ENCODE measurements at regions not wholly inside any gene's neighbourhood (a gene's known extent, or its start where the extent isn't known, plus 50 kb on each side); places are given as distances from the start of the nearest gene placed in this dataset.

DNA sequence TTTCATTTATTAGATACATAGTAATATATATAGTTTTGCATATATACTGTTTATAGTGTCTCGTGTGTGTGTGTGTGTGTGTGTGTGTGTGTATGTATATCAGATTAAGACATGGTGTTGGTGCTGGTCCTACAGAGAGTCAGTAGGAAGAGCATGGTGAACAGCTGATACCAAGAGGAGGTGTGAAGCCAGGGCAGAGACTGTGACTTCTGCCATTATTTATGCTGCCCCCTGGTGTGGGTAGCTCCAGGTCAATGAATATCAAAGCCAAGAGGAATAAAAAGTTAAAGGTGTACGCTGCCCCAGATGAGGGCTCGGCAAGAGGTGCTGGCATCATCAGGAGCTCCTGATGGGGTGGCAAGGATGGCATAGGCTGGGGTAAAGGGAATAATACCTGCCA lies 299.5 kb upstream of the RASGRP1 start:
- no peak for DNase-seq

DNA sequence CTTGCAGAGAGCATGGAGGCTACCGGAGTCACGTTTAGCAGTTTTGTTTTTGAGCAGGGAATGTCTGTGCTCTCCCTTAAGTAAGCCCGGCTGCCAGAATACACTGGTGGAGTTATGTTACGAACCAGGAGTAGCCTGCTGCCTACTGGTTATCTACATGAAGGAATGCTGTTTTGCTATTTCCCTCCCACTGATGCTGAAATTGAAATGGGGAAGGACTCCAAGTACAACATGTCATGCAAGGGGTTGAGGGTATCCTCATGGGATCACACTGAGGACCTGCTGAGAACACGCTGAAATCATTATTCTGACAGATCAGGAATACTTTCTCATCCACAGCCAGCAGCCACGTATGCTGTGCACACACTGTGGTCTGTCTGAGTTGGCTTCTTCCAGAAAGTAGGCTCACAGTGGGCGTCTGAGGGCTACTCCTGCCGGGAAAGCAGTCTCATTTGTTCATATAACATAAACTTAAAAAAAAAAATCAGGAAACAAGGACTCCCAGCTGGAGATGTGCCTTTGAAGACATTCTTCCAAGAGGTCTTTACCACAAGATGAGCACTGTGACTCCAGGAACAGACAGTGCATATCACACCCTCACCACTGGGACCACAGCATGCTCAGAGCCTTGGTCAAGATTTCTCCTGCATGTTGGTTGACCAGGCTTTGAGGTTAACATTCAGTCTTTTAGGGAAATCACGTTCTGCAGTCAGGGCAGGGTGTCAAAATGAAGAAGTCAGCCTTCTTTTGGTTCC lies 300.4 kb upstream of the RASGRP1 start:
- no peak for DNase-seq

DNA sequence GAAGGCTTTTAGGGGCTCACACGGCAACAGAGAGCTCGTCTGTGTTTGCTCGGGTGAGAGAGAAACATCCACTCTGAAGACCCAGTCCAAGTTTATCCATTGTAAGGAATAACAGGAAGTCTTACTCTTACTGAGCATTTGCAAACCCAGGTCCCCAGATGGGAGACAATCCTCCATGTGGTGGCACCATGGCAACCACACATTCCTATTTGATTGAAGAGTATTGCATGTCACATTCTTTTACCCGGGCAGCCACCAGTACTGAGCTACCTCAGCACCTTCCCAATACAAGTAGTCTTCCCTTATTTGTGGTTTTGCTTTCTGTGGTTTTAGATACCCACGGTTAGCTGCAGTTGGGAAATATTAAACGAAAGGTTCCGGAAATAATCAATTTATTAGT lies 302.9 kb upstream of the RASGRP1 start:
- no peak for DNase-seq

DNA sequence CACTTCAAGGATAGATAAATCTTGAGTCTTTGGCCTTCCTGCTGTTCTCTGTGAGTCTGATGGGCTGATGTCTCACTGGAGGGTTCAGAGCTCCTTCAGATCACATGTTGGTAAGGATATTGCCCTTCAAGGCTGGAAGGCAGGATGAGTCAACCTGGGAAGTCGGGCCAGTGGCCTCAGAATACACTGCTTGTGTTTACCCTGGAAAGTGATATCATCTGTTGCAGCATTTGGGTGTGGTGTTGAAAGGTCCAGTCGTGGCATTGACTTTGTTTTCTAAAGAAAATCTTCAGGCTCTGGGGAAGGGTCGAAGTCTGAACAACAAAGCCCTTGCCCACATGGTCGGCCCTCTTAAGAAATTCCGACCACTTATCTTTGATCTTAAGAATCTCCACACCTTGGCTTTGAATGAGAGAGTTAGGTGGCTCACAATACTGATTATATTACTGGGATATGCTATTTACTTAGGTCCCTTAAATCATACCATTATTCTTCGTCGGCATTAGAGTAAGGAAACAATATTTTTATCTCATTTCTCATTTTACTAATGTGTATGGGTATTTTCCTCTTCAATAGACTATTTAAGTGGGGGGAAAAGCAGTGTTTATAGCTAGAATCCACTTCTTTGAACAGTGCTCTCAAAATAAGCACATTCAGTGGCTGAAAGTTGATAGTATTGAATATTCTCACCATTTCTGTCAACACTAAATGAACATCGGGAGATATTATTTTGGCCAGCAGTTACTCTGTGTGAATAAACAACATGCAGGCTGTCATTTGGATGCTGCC lies 303.9 kb upstream of the RASGRP1 start:
- DNase-seq = no peak

DNA sequence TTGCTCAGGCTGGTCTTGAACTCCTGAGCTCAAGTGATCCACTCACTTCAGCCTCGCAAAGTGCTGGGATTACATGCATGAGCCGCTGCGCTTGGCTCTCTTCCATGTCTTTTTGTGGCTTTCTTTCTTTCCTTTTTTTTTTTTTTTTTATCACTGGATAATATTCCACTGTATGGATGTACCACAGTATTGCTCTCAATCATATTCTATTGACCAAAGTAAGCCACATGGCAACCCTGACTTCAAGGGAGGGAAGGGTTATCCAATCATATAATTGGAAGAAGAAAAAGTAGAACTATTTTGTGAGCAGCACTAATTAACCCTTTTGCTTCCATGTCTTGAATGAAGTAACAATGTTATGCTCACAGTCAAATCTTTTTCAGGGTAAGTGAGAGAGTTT lies 307.0 kb upstream of the RASGRP1 start:
- DNase-seq = no peak

DNA sequence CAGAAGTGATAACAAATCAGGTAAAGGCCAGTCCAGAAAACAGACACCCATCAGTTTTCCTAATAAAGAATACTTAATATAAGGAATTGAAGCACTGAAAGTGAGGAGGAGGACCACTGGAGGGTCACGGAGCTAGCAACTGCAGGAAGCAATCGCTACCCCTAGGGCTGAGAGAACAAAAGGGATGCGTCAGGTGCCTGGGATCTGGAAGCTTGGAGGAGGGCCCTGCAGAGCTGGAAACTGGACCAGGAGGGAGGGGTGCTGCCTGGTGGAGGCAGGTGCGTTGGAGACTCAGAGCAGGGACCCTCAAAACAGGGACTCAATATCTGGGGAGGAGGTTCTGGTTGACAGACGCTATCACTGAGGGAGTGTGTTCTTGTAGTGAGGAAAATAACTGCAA lies 308.1 kb upstream of the RASGRP1 start:
- DNase-seq = no peak

DNA sequence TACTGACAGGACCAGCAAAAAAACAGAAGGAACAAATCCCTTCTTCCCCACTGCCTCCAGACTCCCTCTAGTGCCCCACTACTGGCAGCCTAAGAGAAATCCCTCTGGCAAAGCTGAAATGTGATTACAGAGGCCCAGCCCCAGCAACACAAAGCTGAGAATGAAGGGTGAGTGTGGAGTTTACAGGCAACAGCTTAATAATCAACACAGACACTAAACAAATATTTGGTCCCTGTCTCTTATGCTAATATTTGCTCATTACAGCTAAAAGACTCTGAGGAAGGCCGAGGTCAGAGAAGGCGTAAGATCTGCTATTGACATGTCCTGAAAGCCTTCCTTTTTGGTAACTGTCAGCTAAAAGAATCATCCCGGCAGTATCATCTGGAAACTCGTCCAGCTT lies 308.5 kb upstream of the RASGRP1 start:
- DNase-seq = no peak

DNA sequence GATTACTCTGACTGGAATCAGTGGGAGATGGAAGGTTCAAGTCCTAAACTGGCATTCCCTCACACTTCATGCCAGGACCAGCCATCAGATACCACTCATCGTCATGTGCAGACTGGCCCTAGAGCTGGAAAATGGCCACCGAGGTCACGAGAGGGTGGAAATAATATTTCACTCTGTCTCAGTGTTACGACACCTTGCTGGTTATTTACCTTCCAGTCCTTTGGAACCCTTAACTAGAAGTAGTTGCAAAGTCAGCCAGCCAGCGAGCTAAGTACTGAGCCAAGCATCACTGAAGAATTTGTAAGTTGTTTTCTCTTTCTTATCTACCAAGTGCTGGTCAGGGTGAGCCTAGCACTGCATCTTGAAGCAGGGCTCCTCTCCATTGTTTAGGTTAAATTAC lies 309.9 kb upstream of the RASGRP1 start:
- no peak for DNase-seq

DNA sequence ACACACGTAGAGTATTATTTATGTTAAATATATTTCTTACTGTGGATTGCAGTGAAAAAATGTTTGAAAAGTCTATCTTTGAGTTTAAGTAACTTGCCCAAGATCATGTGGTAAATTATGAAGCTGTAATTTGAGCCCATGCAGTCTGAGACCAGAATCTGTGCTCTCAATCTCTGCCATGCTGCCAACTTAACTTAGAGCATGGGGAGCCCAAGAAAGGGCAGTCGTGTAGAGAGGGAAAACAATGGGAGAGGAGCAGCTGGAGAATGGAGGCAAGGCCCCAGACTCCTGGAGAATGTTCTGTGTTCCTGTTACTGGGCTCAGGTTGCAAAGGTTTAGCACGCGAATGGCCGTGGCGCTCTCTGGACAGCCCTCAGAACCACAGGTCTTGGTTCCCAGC lies 311.6 kb upstream of the RASGRP1 start:
- DNase-seq = no peak

DNA sequence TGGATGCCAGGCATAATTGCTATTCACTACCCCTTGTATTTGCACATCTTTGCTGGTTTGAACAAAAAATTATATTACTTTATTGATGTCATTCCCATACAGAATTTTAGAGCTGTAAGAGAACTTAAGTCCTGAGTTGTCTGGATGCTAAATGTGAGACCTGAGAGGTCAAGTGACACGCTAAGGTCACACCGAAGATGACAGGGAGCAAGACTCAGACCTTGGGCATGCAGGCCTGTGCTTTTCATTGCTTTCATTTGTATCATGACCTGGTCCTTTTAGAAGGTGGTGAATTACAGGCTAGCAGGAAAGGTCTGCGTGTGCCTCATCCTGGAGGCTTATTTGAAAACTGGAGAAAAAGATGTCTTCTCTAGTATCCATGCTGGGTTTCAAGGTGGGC lies 312.0 kb upstream of the RASGRP1 start:
- DNase-seq = no peak

DNA sequence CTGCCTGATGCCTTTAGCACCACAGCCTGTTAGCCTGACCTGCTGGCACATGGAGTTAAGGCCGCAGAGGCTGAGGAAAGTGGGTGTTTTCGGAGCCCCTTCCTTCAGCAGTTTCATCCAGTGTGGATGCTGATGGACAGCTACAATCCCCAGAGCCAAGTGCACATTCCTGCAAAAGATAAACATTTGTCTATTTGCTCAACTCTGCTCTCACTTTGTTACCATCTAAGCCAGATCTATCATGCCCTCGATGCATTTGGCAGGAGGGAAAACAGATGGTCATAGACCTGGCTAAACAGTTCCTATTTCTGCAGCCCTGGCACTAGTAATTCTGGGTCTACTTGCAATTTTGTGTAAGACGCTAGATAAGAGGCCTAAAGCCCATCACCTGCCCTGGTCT lies 312.9 kb upstream of the RASGRP1 start:
- peak; percentile 41 for DNase-seq

DNA sequence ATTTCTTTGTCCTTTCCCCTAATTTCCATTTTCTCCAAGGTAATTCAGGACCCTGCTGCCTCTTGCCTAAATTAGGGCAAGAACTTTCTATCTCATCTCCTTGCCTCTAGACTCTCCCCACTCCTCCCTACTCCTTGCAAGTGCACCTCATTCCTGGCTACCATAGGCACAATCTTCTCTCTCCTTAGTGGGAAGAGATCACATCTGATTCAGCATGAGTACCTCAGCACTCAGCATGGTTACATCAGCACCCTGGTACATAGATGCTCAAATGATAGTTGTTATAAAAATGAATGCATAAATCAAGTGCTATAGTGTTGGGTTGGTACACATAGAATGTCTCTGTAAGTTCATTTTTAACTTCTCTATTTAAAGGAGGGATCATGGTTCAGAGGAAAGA lies 313.4 kb upstream of the RASGRP1 start:
- DNase-seq = no peak

DNA sequence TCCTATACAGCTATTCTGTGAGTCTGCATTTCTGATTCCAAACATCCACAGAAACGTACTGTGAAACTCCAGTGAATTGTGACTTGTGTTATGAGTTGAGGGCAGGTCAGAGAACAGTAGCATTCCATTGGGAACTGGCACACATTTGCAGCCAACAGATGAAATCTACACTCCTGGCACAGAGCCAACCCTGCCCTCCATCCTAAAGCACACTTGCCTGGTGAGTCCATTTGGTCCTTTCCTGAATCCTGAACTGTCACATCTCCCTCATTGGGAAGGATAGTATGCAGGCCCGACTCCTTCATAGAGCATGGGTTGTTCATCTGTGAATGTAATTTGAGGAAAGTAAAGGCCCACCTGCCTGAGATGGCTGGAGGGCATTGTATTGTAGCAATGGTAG lies 314.3 kb upstream of the RASGRP1 start:
- DNase-seq = no peak

DNA sequence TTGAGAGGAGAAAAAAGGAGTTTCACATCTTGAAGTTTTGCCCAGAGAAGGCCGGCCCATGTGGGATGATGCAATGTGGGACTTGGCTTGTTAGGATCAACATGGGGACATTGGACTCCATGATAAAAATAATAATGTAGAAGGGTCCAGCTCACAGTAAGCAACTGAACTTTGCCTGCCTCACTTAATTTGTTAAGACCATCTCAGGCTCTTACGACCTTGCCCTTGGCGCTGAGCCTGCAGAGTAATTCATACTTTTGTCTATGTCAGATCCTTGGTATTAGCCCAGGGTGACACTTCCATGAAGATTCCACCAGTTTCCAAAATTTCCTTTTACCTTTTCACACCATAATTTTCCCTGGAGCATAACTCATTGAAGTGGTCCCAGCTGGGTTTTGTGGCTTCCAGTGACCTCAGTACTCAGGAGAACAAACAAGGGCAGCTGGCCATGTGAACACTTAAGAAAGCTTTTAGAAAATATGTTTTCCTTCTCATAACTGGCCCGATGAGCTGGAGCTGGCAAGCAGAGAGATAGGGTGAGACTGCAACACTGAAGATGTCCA lies 315.4 kb upstream of the RASGRP1 start:
- no peak for DNase-seq

DNA sequence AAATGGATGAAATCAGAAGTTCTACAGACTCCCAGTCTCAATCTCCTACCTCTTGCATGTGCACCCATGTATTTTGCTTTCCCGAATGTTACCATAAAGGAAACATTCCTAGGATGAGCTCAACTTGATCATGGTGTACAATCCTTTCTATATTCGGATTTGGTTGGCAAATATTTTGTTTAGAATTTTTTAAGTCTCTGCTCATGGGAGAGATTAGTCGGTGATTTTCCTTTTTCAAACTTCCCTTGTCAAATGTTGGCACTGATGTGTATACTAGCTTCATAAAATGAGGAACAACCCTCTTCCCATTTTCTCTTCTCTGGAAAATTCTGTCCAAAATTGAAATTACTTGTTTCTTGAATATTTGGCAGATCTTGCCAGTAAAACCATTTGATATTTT lies 317.6 kb upstream of the RASGRP1 start:
- DNase-seq = no peak

DNA sequence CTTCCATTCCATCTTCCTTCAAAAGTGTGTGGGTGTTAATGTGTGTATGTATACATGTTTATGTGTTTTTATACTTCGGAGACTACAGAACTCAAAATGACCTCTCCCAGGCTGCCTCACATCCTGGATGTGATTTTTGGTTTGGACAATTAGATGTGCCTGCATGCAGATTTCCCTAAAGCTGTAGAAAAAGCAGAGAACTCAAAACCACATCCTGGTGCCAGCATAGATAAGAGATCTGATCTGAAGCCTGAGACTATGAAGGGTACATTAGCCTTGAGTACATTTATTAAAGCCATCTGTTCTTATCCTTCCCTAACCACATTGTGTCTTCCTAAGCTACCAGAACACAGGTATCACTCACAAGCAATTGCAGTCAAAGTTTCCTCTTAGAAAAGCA lies 319.4 kb upstream of the RASGRP1 start:
- no peak for DNase-seq

DNA sequence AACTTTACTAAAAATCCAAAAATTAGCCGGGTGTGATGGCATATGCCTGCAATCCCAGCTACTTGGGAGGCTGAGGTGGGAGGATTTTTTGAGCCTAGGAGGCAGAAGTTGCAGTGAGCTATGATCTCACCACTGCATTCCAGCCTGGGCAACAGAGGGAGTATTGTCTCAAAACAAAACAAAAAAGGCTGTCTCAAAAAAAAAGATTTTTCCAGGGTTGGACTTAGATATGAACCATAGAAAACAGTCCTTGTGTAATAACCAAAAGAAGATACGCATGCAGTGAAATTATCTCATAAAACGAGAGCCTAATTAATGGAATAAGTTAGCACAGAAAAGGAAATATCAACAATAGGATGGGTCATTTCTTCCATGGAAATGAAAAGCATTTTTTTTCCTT lies 320.4 kb upstream of the RASGRP1 start:
- no peak for DNase-seq

DNA sequence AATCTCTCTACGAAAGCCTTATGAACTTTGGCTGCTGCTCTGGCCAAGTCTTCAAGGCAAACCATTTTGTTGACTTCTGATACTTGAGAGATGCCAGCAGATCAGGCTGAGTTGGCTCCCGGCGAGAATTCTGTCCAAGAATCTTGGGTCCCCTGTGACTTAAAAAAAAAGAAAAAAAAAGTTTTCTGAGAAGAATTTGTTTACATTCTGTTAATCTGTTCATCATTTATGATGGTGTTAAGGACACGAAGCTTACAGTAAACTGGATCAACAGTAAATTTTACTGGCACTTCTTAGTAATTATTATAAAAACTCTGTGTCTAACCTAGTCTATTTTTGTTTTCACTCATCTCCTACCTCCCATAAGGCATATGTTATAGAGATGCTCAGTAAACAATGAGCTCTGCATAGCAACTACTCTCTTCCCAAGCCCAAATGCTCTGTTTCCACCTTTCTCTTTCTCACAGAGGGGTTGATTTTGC lies 320.9 kb upstream of the RASGRP1 start:
- no peak for DNase-seq

DNA sequence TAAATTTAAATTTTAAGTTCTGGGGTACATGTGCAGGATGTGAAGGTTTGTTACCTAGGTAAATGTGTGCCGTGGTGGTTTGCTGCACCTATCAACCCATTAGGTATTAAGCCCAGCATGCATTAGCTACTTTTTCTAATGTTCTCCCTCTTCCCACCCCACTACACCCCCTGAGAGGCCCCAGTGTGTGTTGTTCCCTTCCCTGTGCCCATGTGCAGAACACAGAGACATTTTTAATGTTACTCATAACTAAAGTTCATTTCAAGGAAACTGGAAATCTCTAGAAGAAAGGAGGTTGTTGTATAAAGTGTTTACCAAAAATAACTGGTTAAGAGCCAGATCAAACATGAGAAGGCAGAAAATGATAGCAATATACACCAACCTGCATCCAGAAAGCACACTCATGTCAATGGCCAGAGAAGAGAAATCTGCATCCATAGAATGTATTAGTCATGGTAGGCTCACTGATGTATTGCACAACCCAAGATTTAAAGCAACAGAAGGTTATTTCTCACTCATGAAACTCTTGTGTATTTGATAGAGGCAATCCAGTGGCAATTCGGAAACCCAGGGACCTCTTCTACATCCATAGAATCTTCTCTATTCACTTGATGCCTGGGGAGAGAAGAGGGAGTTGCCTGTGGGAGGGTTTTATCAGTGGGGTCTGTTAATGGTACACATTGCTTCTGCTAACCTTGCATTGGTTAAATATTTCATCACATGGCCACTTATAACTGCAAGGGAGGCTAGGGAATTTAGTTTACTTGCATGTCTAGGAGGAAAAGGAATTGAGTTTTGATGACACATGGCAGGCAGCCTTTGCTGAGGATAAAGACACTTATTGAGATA lies 321.9 kb upstream of the RASGRP1 start:
- no peak for DNase-seq

DNA sequence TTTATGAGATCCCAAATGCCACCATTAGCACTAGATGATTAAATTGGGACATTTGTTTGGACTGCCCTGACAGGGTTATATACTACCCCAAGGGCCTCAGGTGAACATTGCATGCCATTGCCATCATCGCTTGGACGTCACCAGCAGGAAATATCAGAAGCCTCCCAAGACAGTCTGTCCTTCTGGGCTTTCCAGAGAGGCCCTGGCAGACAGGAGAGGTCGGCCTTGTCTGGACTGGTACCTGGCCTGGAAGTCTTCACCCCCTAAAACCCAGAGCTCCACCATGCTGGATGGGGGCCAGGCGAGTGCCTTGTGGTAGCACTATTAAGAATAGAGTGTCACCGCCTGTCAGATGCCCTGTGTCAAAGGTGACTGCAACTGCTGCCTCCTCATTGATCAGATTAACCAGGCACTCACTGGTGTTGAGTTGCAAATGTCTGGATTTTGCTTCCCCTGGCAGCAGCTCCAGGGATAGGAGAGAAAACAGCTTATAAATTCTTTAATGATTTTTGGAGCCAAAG lies 324.1 kb upstream of the RASGRP1 start:
- DNase-seq = no peak

DNA sequence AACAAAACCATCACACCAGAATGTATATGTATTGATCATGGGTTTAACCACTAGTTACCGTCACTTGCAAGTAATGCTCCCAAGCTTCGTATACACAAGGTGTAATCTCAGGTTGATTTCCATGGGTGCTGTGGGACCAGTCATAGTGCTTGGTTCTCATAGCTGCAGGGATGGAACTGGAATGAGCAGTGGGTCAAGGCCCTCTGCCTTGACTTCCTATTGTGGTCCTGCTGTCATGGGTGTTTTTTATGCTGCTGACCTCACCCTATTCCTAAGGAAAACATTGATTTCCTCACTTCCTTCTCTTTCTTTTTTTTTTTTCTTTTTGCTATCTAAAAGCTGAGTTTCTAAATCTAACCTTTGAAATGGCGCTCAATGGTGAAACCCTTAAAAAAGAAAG lies 325.6 kb upstream of the RASGRP1 start:
- no peak for DNase-seq

DNA sequence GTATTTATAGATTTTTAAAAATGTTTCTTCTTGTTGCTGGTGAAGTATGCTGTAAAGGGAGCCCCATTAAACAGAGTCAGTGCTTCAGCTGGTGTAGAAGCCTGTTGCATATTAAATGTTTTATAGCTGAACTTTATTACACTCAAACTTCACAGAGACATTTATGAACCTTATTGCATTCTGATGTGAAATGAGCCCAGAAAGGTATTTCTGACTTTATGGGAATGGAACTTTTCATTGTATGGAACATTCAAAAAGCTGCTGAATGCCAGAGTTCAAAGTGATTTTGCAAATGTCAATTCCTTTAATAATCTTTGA lies 329.3 kb upstream of the RASGRP1 start:
- DNase-seq = no peak

DNA sequence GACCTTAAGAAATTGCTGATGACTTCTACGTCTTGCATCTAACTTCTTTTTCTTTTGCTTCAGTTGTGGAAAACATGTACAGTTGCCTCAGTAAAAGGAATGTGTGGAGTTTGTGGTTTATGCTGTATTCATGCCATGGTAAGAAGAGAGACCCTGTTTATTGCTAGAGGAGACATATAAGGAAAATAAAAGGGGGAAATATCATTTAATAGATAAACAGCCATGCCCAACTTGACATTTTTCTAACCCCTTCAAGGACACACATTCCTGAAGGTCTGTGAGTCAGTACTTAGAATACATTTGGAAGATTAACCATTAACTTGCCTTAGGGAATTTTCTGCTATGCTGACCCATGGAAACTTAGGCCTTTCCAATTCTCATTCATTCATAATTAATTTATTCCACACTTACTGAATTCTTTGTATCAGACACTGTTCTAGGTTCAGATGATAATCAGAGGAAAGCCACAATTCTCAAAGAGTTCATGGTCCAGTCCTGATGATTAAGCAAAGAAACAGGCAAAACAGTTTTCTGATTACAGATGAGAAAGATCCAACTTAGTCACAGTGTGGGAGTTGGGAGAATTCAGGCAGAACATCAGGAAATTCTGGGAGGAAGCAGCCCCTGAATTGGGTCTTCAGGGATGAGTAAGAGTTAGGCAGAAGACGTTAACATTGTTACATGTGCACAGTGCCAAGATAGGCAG lies 329.8 kb upstream of the RASGRP1 start:
- no peak for DNase-seq
